IMR-90 (cell line): ENCODE measurements at regions not wholly inside any gene's neighbourhood (a gene's known extent, or its start where the extent isn't known, plus 50 kb on each side); places are given as distances from the start of the nearest gene placed in this dataset.

Experiments
- ATAC-seq: fragments of 200-7000 bp; cut with Tn5 transposase; 2 replicates; pipeline ENCODE4 v1.9.1; 2020; ENCODE audit warnings: low read depth, mild to moderate bottlenecking, moderate library complexity
- BruUV-seq: library from RNA; stranded (reverse); fragments of 400-500 nt; replicated peaks from 2 replicates; lab custom pipeline; 2021; lab: Mats Ljungman, UMichigan
- CTCF ChIA-PET: fragments of 300-600 bp; formaldehyde crosslinking; extraction: SDS; loops from one replicate; lab custom pipeline; 2021; ENCODE audit warnings: antibody characterized with exemption; lab: Yijun Ruan, JAX
- POLR2A ChIA-PET: fragments of 300-600 bp; sonication (Branson Sonifier 250); formaldehyde crosslinking; loops from one replicate; lab custom pipeline; 2022; ENCODE audit warnings: antibody characterized with exemption; ENCODE audit not compliant: unreplicated experiment; lab: Charles Lee
- DNase-seq: peaks from one replicate; pipeline ENCODE4 v3.0.0; 2013
- H2AFZ ChIP-seq: replicated peaks from 2 replicates; pipeline ENCODE3; 2013; ENCODE audit warnings: low read length, mild to moderate bottlenecking; ENCODE audit not compliant: poor library complexity
- H2AK5ac ChIP-seq: 2 replicates; pipeline ENCODE4 v1.6.1; 2013; ENCODE audit warnings: low read depth, low read length, inconsistent platforms
- H2AK9ac ChIP-seq: replicated peaks from 2 replicates; pipeline ENCODE3; 2013; ENCODE audit warnings: mild to moderate bottlenecking, low read depth, low read length, moderate library complexity; ENCODE audit not compliant: poor library complexity
- H2BK120ac ChIP-seq: 2 replicates; pipeline ENCODE4 v1.6.1; 2013; ENCODE audit warnings: low read depth, low read length, inconsistent platforms
- H2BK15ac ChIP-seq: 3 replicates; pipeline ENCODE4 v1.6.1; 2013; ENCODE audit warnings: low read depth, low read length, inconsistent platforms
- H2BK20ac ChIP-seq: 2 replicates; pipeline ENCODE4 v1.6.1; 2013; ENCODE audit warnings: low read depth, mild to moderate bottlenecking, inconsistent platforms, low read length, moderate library complexity
- H2BK5ac ChIP-seq: 2 replicates; pipeline ENCODE4 v1.6.1; 2013; ENCODE audit warnings: mild to moderate bottlenecking, low read depth, low read length, inconsistent platforms; ENCODE audit not compliant: poor library complexity, severe bottlenecking
- H3K14ac ChIP-seq: replicated peaks from 2 replicates; pipeline ENCODE4 v1.6.1; 2013; ENCODE audit warnings: low read depth, low read length, inconsistent platforms
- H3K18ac ChIP-seq: 2 replicates; pipeline ENCODE4 v1.6.1; 2013; ENCODE audit warnings: low read depth, low read length, control low read depth
- H3K23ac ChIP-seq: 2 replicates; pipeline ENCODE4 v1.6.1; 2013; ENCODE audit warnings: low read depth, low read length, inconsistent platforms
- H3K27ac ChIP-seq: 2 replicates; pipeline ENCODE4 v1.5.1; 2013; ENCODE audit warnings: mild to moderate bottlenecking, control low read depth, low read length; ENCODE audit not compliant: insufficient read depth
- H3K27me3 ChIP-seq: 2 replicates; pipeline ENCODE4 v1.6.1; 2013; ENCODE audit warnings: low read length; ENCODE audit not compliant: control insufficient read depth, insufficient read depth
- H3K36me3 ChIP-seq: 2 replicates; pipeline ENCODE4 v1.6.1; 2013; ENCODE audit warnings: low read length, mixed read lengths; ENCODE audit not compliant: control insufficient read depth, insufficient read depth
- H3K4ac ChIP-seq: 2 replicates; pipeline ENCODE4 v1.6.1; 2013; ENCODE audit warnings: low read depth, low read length, inconsistent platforms
- H3K4me1 ChIP-seq: 2 replicates; pipeline ENCODE4 v1.6.1; 2013; ENCODE audit warnings: low read length, mixed read lengths; ENCODE audit not compliant: control insufficient read depth, insufficient read depth
- H3K4me2 ChIP-seq: 2 replicates; pipeline ENCODE4 v1.6.1; 2013; ENCODE audit warnings: low read depth, mild to moderate bottlenecking, control low read depth, low read length, moderate library complexity
- H3K4me3 ChIP-seq: 2 replicates; pipeline ENCODE4 v1.5.1; 2013; ENCODE audit warnings: low read depth, mild to moderate bottlenecking, control low read depth, low read length, moderate library complexity; ENCODE audit not compliant: insufficient read depth
- H3K56ac ChIP-seq: 2 replicates; pipeline ENCODE4 v1.6.1; 2013; ENCODE audit warnings: low read length, inconsistent platforms; ENCODE audit not compliant: insufficient read depth; ENCODE audit errors: extremely low read depth
- H3K79me1 ChIP-seq, 2 experiments: 2 replicates each; pipeline ENCODE4 v1.6.1; 2013; ENCODE audit warnings: low read length in 2 of 2, inconsistent platforms in 1 of 2, low read depth in 1 of 2
- H3K9ac ChIP-seq: 2 replicates; pipeline ENCODE4 v1.6.1; 2013; ENCODE audit warnings: low read depth, low read length, control low read depth
- H3K9me1 ChIP-seq: 2 replicates; pipeline ENCODE4 v1.6.1; 2013; ENCODE audit warnings: low read length, inconsistent platforms; ENCODE audit not compliant: insufficient read depth
- H3K9me3 ChIP-seq: 2 replicates; pipeline ENCODE4 v1.6.1; 2013; ENCODE audit warnings: low read length; ENCODE audit not compliant: control insufficient read depth, insufficient read depth
- H4K20me1 ChIP-seq: 2 replicates; pipeline ENCODE4 v1.6.1; 2013; ENCODE audit warnings: low read length, inconsistent platforms; ENCODE audit not compliant: insufficient read depth
- H4K5ac ChIP-seq: 2 replicates; pipeline ENCODE4 v1.6.1; 2013; ENCODE audit warnings: mild to moderate bottlenecking, low read depth, low read length, control low read depth
- H4K8ac ChIP-seq, 2 experiments: 2 replicates each; pipeline ENCODE4 v1.6.1; 2013; ENCODE audit warnings: low read depth in 2 of 2, low read length in 2 of 2, control low read depth in 1 of 2, inconsistent platforms in 1 of 2
- H4K91ac ChIP-seq: 2 replicates; pipeline ENCODE4 v1.6.1; 2013; ENCODE audit warnings: low read depth, low read length, inconsistent platforms; ENCODE audit not compliant: insufficient read depth
- CTCF ChIP-seq: conservative IDR thresholded peaks from 2 replicates; pipeline ENCODE4 v1.5.1; 2012; ENCODE audit warnings: mild to moderate bottlenecking, low read depth, low read length, improper control_type of control experiment
- MAFK ChIP-seq: IDR thresholded peaks from 2 replicates; pipeline ENCODE4 v1.6.1; 2012; ENCODE audit warnings: low read depth, low read length, improper control_type of control experiment
- WGBS, 2 experiments: methylation state at CpG; one replicate each; pipeline versions ENCODE4 v1.1.5 to v1.1.7; 2013; ENCODE audit warnings: missing lambda C conversion rate in 2 of 2; ENCODE audit not compliant: insufficient read length in 1 of 2; ENCODE audit errors: extremely low coverage in 2 of 2; 5-methylcytosine and 5-hydroxymethylcytosine counted together
- dilution Hi-C: fragments of 300-500 bp; cut with HindIII; formaldehyde crosslinking; loops from one replicate; pipeline ENCODE4 v1.14.3; 2018; ENCODE audit warnings: low sequenced_read_pairs; ENCODE audit not compliant: unreplicated experiment
- in situ Hi-C: fragments of 300-500 bp; cut with MboI; formaldehyde crosslinking; loops from 3 replicates; pipeline ENCODE4 v1.14.3; 2019; ENCODE audit warnings: low sequenced_read_pairs, inconsistent platforms, mixed read lengths
- intact Hi-C: fragments of 100-400 bp; cut with micrococcal nuclease; formaldehyde crosslinking; loops from 2 replicates; pipeline ENCODE4 v1.10.0; 2022

DNA sequence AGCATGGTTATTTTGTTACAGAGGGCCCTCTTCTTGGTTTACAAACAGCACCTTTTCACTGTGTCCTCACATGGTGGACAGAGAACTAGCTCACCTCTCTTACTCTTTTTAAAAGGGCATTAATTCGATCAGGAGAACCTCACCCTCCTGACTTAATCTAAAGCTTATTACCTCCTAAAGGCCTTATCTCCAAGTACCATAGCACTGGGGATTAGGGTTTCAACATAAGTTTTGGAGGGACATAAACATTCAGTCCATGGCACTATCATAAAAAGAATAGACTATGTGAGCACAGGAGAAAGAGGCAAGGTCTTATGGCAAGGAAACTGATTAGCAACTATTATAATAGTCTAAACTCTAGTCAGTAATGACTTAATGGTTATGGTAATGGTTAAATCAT lies 736.2 kb upstream of the ADGRB3 start:
- H2AFZ ChIP-seq = no peak overlapping the region
- BruUV-seq = no TSS peak
- no peaks in the 10 kb centered on the region for H3K27me3 ChIP-seq
- no peak overlapping the region for H3K4ac ChIP-seq
- no peaks in the 10 kb centered on the region for H3K36me3 ChIP-seq
- DNase-seq (no peak), ATAC-seq (no peak)
- in situ Hi-C loops = no loop called here
- H3K9me3 ChIP-seq = peaks cover 2% of the 10 kb centered on the region; the same call in 1 of the 2 replicates
- no peak overlapping the region for H3K9ac ChIP-seq
- no peak overlapping the region for H4K5ac ChIP-seq
- no CpG with 5 or more reads among the region's 1 CpG for WGBS, 2 experiments
- H4K8ac ChIP-seq = no peak overlapping the region
- dilution Hi-C loops = no loop called here
- H3K79me1 ChIP-seq = no peaks in the 10 kb centered on the region
- no peak overlapping the region for H3K18ac ChIP-seq
- H2BK120ac ChIP-seq = no peak overlapping the region
- ChIA-PET POLR2A (no interaction called here), CTCF (no interaction called here)
- no peak overlapping the region for H2BK20ac ChIP-seq
- intact Hi-C loops = no loop called here
- no peak overlapping the region for H3K4me2 ChIP-seq
- no peak overlapping the region for H3K23ac ChIP-seq
- H2AK9ac ChIP-seq = no peak overlapping the region
- no peak overlapping the region for H3K4me3 ChIP-seq
- H4K20me1 ChIP-seq = no peaks in the 10 kb centered on the region
- TF ChIP-seq MAFK (no peak), CTCF (no peak)
- no peak overlapping the region for H2BK5ac ChIP-seq
- H3K27ac ChIP-seq = no peak overlapping the region
- H4K91ac ChIP-seq = no peak overlapping the region
- no peaks in the 10 kb centered on the region for H3K9me1 ChIP-seq
- H2BK15ac ChIP-seq = no peak overlapping the region
- no peak overlapping the region for H3K14ac ChIP-seq
- no peak overlapping the region for H2AK5ac ChIP-seq
- H3K4me1 ChIP-seq = no peaks in the 10 kb centered on the region
- no peak overlapping the region for H3K56ac ChIP-seq
